Gastrocnemius medialis (tissue), 4 donors: ENCODE measurements at regions not wholly inside any gene's neighbourhood (a gene's known extent, or its start where the extent isn't known, plus 50 kb on each side); places are given as distances from the start of the nearest gene placed in this dataset.

Source experiments
- ATAC-seq, 2 donors: fragments of 150-250 bp; one replicate each; pipeline ENCODE4 v1.9.1; 2016
- DNase-seq, 2 donors: peaks; one replicate each; pipeline ENCODE4 v3.0.0-alpha.2; 2019
- H3K27ac ChIP-seq, 4 donors: fragments of 200-600 bp; sonication (generic); 1 replicate in 1 of 4; 2 replicates in 3 of 4; pipeline ENCODE4 v1.5.1; 2016 to 2018; ENCODE audit warnings: mild to moderate bottlenecking in 2 of 4, moderate library complexity in 1 of 4
- H3K27me3 ChIP-seq, 3 donors: fragments of 200-600 bp; sonication (generic) in 2 of 3; 1 replicate in 1 of 3; 2 replicates in 2 of 3; pipeline versions ENCODE4 v1.5.1 to v1.6.0; 2016 to 2019; ENCODE audit warnings: mild to moderate bottlenecking in 1 of 3, moderate library complexity in 1 of 3
- H3K36me3 ChIP-seq, 2 donors: fragments of 200-600 bp; sonication (generic) in 1 of 2; one replicate each; pipeline ENCODE4 v1.5.1; 2017 to 2018
- H3K4me1 ChIP-seq, 2 donors: fragments of 200-600 bp; sonication (generic) in 1 of 2; one replicate each; pipeline ENCODE4 v1.5.1; 2016 to 2017; ENCODE audit warnings: mild to moderate bottlenecking in 2 of 2
- H3K4me3 ChIP-seq, 4 donors: fragments of 200-600 bp; sonication (generic) in 3 of 4; 1 replicate in 1 of 4; 2 replicates in 3 of 4; pipeline ENCODE4 v1.5.1; 2016 to 2019; ENCODE audit warnings: mild to moderate bottlenecking in 2 of 4
- H3K9me3 ChIP-seq, 3 donors: fragments of 200-600 bp; sonication (generic) in 2 of 3; 1 replicate in 1 of 3; 2 replicates in 2 of 3; pipeline ENCODE4 v1.5.1; 2016 to 2019
- POLR2A ChIP-seq, 2 donors: fragments of 450-650 bp; IDR thresholded peaks; one replicate each; pipeline ENCODE4 v1.6.1; 2017; ENCODE audit warnings: antibody characterized with exemption in 2 of 2, mild to moderate bottlenecking in 2 of 2, moderate library complexity in 2 of 2
- in situ Hi-C, 4 donors: fragments of 200-750 bp; cut with MboI; loops; one replicate each; pipeline versions ENCODE4 v1.15.0 to v1.8.0; 2017; ENCODE audit warnings: low sequenced_read_pairs in 4 of 4
- intact Hi-C: fragments of 100-400 bp; cut with DNase I; formaldehyde crosslinking; loops from one replicate; pipeline ENCODE4 v1.15.1; 2023; ENCODE audit warnings: low total_unique reads
- TF ChIP-seq, protein P1 (sequence below), 5 experiments: fragments of 450-650 bp in 3 of 5; fragments of 200-600 bp in 2 of 5; sonication (generic) in 2 of 5; IDR thresholded peaks in 4 of 5; conservative IDR thresholded peaks in 1 of 5; 1 replicate in 4 of 5; 2 replicates in 1 of 5; pipeline ENCODE4 v1.5.1; 2016 to 2019; ENCODE audit warnings: antibody characterized with exemption in 5 of 5, mild to moderate bottlenecking in 3 of 5, moderate library complexity in 3 of 5

DNA sequence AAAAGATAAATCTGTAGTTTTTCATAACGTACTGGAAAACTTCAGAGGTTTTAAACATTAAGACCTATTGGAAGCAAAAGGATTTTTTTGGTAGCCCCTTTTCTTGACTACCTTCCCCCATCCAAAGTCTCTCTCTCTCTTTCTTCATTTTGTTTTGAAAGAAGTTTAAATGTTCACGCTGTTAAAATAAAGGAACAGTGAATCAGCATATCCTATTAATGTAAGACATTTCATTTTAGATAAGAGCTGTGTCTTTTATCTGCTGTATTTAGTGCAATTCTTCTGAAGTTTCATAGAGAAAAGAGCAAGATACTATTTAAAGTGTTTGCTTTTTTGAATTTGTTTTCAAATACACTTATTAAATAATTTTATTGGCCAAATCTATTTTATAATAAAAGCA is 205.5 kb upstream of the POU3F3 start:
- ATAC-seq (no peak), DNase-seq (no peak)
- no peak overlapping the region for H3K4me3 ChIP-seq
- no peaks in the 10 kb centered on the region for H3K4me1 ChIP-seq
- intact Hi-C loops (loop anchor here (10.0 kb wide), 1 partner anchor 1296 kb away; no protein-coding TSS in a partner anchor), in situ Hi-C loops (no loop called here)
- H3K27ac ChIP-seq, result no peak overlapping the region
- H3K36me3 ChIP-seq, result no peaks in the 10 kb centered on the region
- no peaks in the 10 kb centered on the region for H3K9me3 ChIP-seq
- TF ChIP-seq POLR2A (IDR thresholded peaks at IDR 0.05), result no peak
- TF ChIP-seq, protein P1, sequence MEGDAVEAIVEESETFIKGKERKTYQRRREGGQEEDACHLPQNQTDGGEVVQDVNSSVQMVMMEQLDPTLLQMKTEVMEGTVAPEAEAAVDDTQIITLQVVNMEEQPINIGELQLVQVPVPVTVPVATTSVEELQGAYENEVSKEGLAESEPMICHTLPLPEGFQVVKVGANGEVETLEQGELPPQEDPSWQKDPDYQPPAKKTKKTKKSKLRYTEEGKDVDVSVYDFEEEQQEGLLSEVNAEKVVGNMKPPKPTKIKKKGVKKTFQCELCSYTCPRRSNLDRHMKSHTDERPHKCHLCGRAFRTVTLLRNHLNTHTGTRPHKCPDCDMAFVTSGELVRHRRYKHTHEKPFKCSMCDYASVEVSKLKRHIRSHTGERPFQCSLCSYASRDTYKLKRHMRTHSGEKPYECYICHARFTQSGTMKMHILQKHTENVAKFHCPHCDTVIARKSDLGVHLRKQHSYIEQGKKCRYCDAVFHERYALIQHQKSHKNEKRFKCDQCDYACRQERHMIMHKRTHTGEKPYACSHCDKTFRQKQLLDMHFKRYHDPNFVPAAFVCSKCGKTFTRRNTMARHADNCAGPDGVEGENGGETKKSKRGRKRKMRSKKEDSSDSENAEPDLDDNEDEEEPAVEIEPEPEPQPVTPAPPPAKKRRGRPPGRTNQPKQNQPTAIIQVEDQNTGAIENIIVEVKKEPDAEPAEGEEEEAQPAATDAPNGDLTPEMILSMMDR (IDR thresholded peaks at IDR 0.05 in 4 of 5, conservative IDR thresholded peaks at IDR 0.05 in 1 of 5), result no peak
- H3K27me3 ChIP-seq, result peaks cover 0 to 2% (median 0%) of the 10 kb centered on the region in 3 donors

- H3K4me1 ChIP-seq, result no peaks in the 10 kb centered on the region
- intact Hi-C loops, result loop anchor here (10.0 kb wide), 1 partner anchor 1295 kb away; no protein-coding TSS in a partner anchor
- H3K9me3 ChIP-seq, result no peaks in the 10 kb centered on the region
- H3K27ac ChIP-seq, result no peak overlapping the region
- H3K36me3 ChIP-seq, result no peaks in the 10 kb centered on the region
- in situ Hi-C loops, result no loop called here
- no peak overlapping the region for H3K4me3 ChIP-seq
- ATAC-seq, result no peak
- DNase-seq, result no peak
- no peak for TF ChIP-seq POLR2A (IDR thresholded peaks at IDR 0.05)
- TF ChIP-seq, protein P1 (IDR thresholded peaks at IDR 0.05 in 4 of 5, conservative IDR thresholded peaks at IDR 0.05 in 1 of 5), result no peak
- H3K27me3 ChIP-seq, result peaks cover 0 to 2% (median 0%) of the 10 kb centered on the region in 3 donors
These were observed 204.0 kb upstream of the POU3F3 start for GRCh38 chr2:104649866-104650265.

DNA sequence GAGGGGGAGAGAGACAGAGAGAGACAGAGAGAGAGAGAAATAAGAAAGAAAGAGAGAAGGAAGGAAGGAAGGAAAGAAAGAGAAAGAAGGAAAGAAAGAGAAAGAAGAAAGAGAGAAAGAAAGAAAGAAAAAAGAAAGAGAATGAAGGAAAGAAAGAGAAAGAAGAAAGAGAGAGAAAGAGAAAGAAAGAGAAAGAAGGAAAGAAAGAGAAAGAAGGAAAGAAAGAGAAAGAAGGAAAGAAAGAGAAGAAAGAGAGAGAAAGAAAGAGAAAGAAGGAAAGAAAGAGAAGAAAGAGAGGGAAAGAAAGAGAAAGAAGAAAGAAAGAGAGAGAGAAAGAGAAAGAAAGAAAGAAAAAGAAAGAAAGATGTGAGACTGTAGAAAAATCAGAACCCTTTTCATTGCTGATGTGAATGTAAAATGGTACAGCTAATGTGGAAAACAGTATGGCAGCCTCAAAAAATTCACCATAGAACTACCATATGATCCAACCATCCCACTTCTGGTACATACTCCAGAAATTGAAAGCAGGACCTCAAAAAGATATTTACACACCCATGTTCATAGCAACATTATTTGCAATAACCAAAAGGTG is 203.4 kb upstream of the POU3F3 start:
- Histone ChIP-seq H3K36me3 (no peaks in the 10 kb centered on the region), H3K4me3 (no peak overlapping the region), H3K27me3 (peaks cover 0 to 2% (median 0%) of the 10 kb centered on the region in 3 donors), H3K27ac (no peak overlapping the region), H3K9me3 (no peaks in the 10 kb centered on the region), H3K4me1 (no peaks in the 10 kb centered on the region)
- in situ Hi-C loops, result no loop called here
- intact Hi-C loops, result no loop called here
- TF ChIP-seq, protein P1 (IDR thresholded peaks at IDR 0.05 in 4 of 5, conservative IDR thresholded peaks at IDR 0.05 in 1 of 5), result no peak
- no peak for TF ChIP-seq POLR2A (IDR thresholded peaks at IDR 0.05)
- ATAC-seq, result no peak
- no peak for DNase-seq

GRCh38 chr2:104654811-104655210 is 199.1 kb upstream of the POU3F3 start:
- in situ Hi-C loops, result no loop called here
- Histone ChIP-seq H3K27me3 (peaks cover 13 to 26% (median 22%) of the 10 kb centered on the region in 3 donors), H3K9me3 (no peaks in the 10 kb centered on the region), H3K4me3 (no peak overlapping the region), H3K4me1 (peaks cover 0 to 9% of the 10 kb centered on the region in 2 donors), H3K36me3 (no peaks in the 10 kb centered on the region), H3K27ac (peak overlapping the region; percentile 26 to 58 (median 52))
- intact Hi-C loops, result no loop called here
- TF ChIP-seq POLR2A (IDR thresholded peaks at IDR 0.05), result no peak
- TF ChIP-seq, protein P1 (IDR thresholded peaks at IDR 0.05 in 4 of 5, conservative IDR thresholded peaks at IDR 0.05 in 1 of 5), result no peak
- DNase-seq (no peak), ATAC-seq (peak; percentile 60 to 64)
